ENCODE measurements at regions not wholly inside any gene's neighbourhood (a gene's known extent, or its start where the extent isn't known, plus 50 kb on each side); places are given as distances from the start of the nearest gene placed in this dataset.

GRCh38 chr1:87558921-87559320 lies 230.2 kb downstream of the LMO4 start:
- TF ChIP-seq POLR2AphosphoS5 (IDR thresholded peaks at IDR 0.05) (no peak), CTCF (IDR thresholded peaks at IDR 0.05) (no peak)
